IMR-90 (cell line): ENCODE measurements at regions not wholly inside any gene's neighbourhood (a gene's known extent, or its start where the extent isn't known, plus 50 kb on each side); places are given as distances from the start of the nearest gene placed in this dataset.

Experiments used
- ATAC-seq: fragments of 200-7000 bp; cut with Tn5 transposase; 2 replicates; pipeline ENCODE4 v1.9.1; 2020; ENCODE audit warnings: low read depth, mild to moderate bottlenecking, moderate library complexity
- BruUV-seq: library from RNA; stranded (reverse); fragments of 400-500 nt; replicated peaks from 2 replicates; lab custom pipeline; 2021; lab: Mats Ljungman, UMichigan
- CTCF ChIA-PET: fragments of 300-600 bp; formaldehyde crosslinking; extraction: SDS; loops from one replicate; lab custom pipeline; 2021; ENCODE audit warnings: antibody characterized with exemption; lab: Yijun Ruan, JAX
- POLR2A ChIA-PET: fragments of 300-600 bp; sonication (Branson Sonifier 250); formaldehyde crosslinking; loops from one replicate; lab custom pipeline; 2022; ENCODE audit warnings: antibody characterized with exemption; ENCODE audit not compliant: unreplicated experiment; lab: Charles Lee
- DNase-seq: peaks from one replicate; pipeline ENCODE4 v3.0.0; 2013
- H2AFZ ChIP-seq: replicated peaks from 2 replicates; pipeline ENCODE3; 2013; ENCODE audit warnings: low read length, mild to moderate bottlenecking; ENCODE audit not compliant: poor library complexity
- H2AK5ac ChIP-seq: 2 replicates; pipeline ENCODE4 v1.6.1; 2013; ENCODE audit warnings: low read depth, low read length, inconsistent platforms
- H2AK9ac ChIP-seq: replicated peaks from 2 replicates; pipeline ENCODE3; 2013; ENCODE audit warnings: mild to moderate bottlenecking, low read depth, low read length, moderate library complexity; ENCODE audit not compliant: poor library complexity
- H2BK120ac ChIP-seq: 2 replicates; pipeline ENCODE4 v1.6.1; 2013; ENCODE audit warnings: low read depth, low read length, inconsistent platforms
- H2BK15ac ChIP-seq: 3 replicates; pipeline ENCODE4 v1.6.1; 2013; ENCODE audit warnings: low read depth, low read length, inconsistent platforms
- H2BK20ac ChIP-seq: 2 replicates; pipeline ENCODE4 v1.6.1; 2013; ENCODE audit warnings: low read depth, mild to moderate bottlenecking, inconsistent platforms, low read length, moderate library complexity
- H2BK5ac ChIP-seq: 2 replicates; pipeline ENCODE4 v1.6.1; 2013; ENCODE audit warnings: mild to moderate bottlenecking, low read depth, low read length, inconsistent platforms; ENCODE audit not compliant: poor library complexity, severe bottlenecking
- H3K14ac ChIP-seq: replicated peaks from 2 replicates; pipeline ENCODE4 v1.6.1; 2013; ENCODE audit warnings: low read depth, low read length, inconsistent platforms
- H3K18ac ChIP-seq: 2 replicates; pipeline ENCODE4 v1.6.1; 2013; ENCODE audit warnings: low read depth, low read length, control low read depth
- H3K23ac ChIP-seq: 2 replicates; pipeline ENCODE4 v1.6.1; 2013; ENCODE audit warnings: low read depth, low read length, inconsistent platforms
- H3K27ac ChIP-seq: 2 replicates; pipeline ENCODE4 v1.5.1; 2013; ENCODE audit warnings: mild to moderate bottlenecking, control low read depth, low read length; ENCODE audit not compliant: insufficient read depth
- H3K27me3 ChIP-seq: 2 replicates; pipeline ENCODE4 v1.6.1; 2013; ENCODE audit warnings: low read length; ENCODE audit not compliant: control insufficient read depth, insufficient read depth
- H3K36me3 ChIP-seq: 2 replicates; pipeline ENCODE4 v1.6.1; 2013; ENCODE audit warnings: low read length, mixed read lengths; ENCODE audit not compliant: control insufficient read depth, insufficient read depth
- H3K4ac ChIP-seq: 2 replicates; pipeline ENCODE4 v1.6.1; 2013; ENCODE audit warnings: low read depth, low read length, inconsistent platforms
- H3K4me1 ChIP-seq: 2 replicates; pipeline ENCODE4 v1.6.1; 2013; ENCODE audit warnings: low read length, mixed read lengths; ENCODE audit not compliant: control insufficient read depth, insufficient read depth
- H3K4me2 ChIP-seq: 2 replicates; pipeline ENCODE4 v1.6.1; 2013; ENCODE audit warnings: low read depth, mild to moderate bottlenecking, control low read depth, low read length, moderate library complexity
- H3K4me3 ChIP-seq: 2 replicates; pipeline ENCODE4 v1.5.1; 2013; ENCODE audit warnings: low read depth, mild to moderate bottlenecking, control low read depth, low read length, moderate library complexity; ENCODE audit not compliant: insufficient read depth
- H3K56ac ChIP-seq: 2 replicates; pipeline ENCODE4 v1.6.1; 2013; ENCODE audit warnings: low read length, inconsistent platforms; ENCODE audit not compliant: insufficient read depth; ENCODE audit errors: extremely low read depth
- H3K79me1 ChIP-seq, 2 experiments: 2 replicates each; pipeline ENCODE4 v1.6.1; 2013; ENCODE audit warnings: low read length in 2 of 2, inconsistent platforms in 1 of 2, low read depth in 1 of 2
- H3K9ac ChIP-seq: 2 replicates; pipeline ENCODE4 v1.6.1; 2013; ENCODE audit warnings: low read depth, low read length, control low read depth
- H3K9me1 ChIP-seq: 2 replicates; pipeline ENCODE4 v1.6.1; 2013; ENCODE audit warnings: low read length, inconsistent platforms; ENCODE audit not compliant: insufficient read depth
- H3K9me3 ChIP-seq: 2 replicates; pipeline ENCODE4 v1.6.1; 2013; ENCODE audit warnings: low read length; ENCODE audit not compliant: control insufficient read depth, insufficient read depth
- H4K20me1 ChIP-seq: 2 replicates; pipeline ENCODE4 v1.6.1; 2013; ENCODE audit warnings: low read length, inconsistent platforms; ENCODE audit not compliant: insufficient read depth
- H4K5ac ChIP-seq: 2 replicates; pipeline ENCODE4 v1.6.1; 2013; ENCODE audit warnings: mild to moderate bottlenecking, low read depth, low read length, control low read depth
- H4K8ac ChIP-seq, 2 experiments: 2 replicates each; pipeline ENCODE4 v1.6.1; 2013; ENCODE audit warnings: low read depth in 2 of 2, low read length in 2 of 2, control low read depth in 1 of 2, inconsistent platforms in 1 of 2
- H4K91ac ChIP-seq: 2 replicates; pipeline ENCODE4 v1.6.1; 2013; ENCODE audit warnings: low read depth, low read length, inconsistent platforms; ENCODE audit not compliant: insufficient read depth
- BHLHE40 ChIP-seq: fragments of 150-350 bp; IDR thresholded peaks from 2 replicates; pipeline ENCODE4 v1.6.1; 2016; ENCODE audit warnings: mild to moderate bottlenecking, low read depth, low read length
- CEBPB ChIP-seq: IDR thresholded peaks from 2 replicates; pipeline ENCODE4 v1.6.1; 2012; ENCODE audit warnings: low read depth, low read length, improper control_type of control experiment
- CHD1 ChIP-seq: IDR thresholded peaks from 2 replicates; pipeline ENCODE4 v1.6.1; 2012; ENCODE audit warnings: low read depth, low read length, improper control_type of control experiment
- CTCF ChIP-seq: conservative IDR thresholded peaks from 2 replicates; pipeline ENCODE4 v1.5.1; 2012; ENCODE audit warnings: mild to moderate bottlenecking, low read depth, low read length, improper control_type of control experiment
- ELK1 ChIP-seq: fragments of 150-350 bp; IDR thresholded peaks from 2 replicates; pipeline ENCODE4 v1.6.1; 2016; ENCODE audit warnings: low read depth, mild to moderate bottlenecking, low read length, moderate library complexity, borderline replicate concordance
- FOS ChIP-seq: fragments of 150-350 bp; IDR thresholded peaks from 2 replicates; pipeline ENCODE4 v1.6.1; 2016; ENCODE audit warnings: low read depth, low read length
- MAFK ChIP-seq: IDR thresholded peaks from 2 replicates; pipeline ENCODE4 v1.6.1; 2012; ENCODE audit warnings: low read depth, low read length, improper control_type of control experiment
- MAZ ChIP-seq: IDR thresholded peaks from 2 replicates; pipeline ENCODE4 v1.6.1; 2012; ENCODE audit warnings: low read depth, mild to moderate bottlenecking, low read length, improper control_type of control experiment, moderate library complexity, borderline replicate concordance
- MXI1 ChIP-seq: IDR thresholded peaks from 2 replicates; pipeline ENCODE4 v1.6.1; 2012; ENCODE audit warnings: low read depth, mild to moderate bottlenecking, low read length, moderate library complexity, borderline replicate concordance
- NFE2L2 ChIP-seq: fragments of 150-350 bp; IDR thresholded peaks from 2 replicates; pipeline ENCODE4 v1.6.1; 2016; ENCODE audit warnings: low read depth, mild to moderate bottlenecking, low read length
- POLR2A ChIP-seq: IDR thresholded peaks from 2 replicates; pipeline ENCODE4 v1.6.1; 2012; ENCODE audit warnings: mild to moderate bottlenecking, low read depth, low read length
- RAD21 ChIP-seq: IDR thresholded peaks from 2 replicates; pipeline ENCODE4 v1.6.1; 2012; ENCODE audit warnings: low read length, improper control_type of control experiment
- RCOR1 ChIP-seq: IDR thresholded peaks from 2 replicates; pipeline ENCODE4 v1.6.1; 2012; ENCODE audit warnings: mild to moderate bottlenecking, low read length, improper control_type of control experiment; ENCODE audit not compliant: insufficient replicate concordance
- RFX5 ChIP-seq: IDR thresholded peaks from 2 replicates; pipeline ENCODE4 v1.8.0; 2012; ENCODE audit warnings: low read depth, mild to moderate bottlenecking, low read length, moderate library complexity
- SMC3 ChIP-seq: fragments of 150-350 bp; IDR thresholded peaks from 2 replicates; pipeline ENCODE4 v1.6.1; 2016; ENCODE audit warnings: low read depth, mild to moderate bottlenecking, antibody characterized with exemption, low read length, moderate library complexity
- USF2 ChIP-seq: fragments of 150-350 bp; IDR thresholded peaks from 2 replicates; pipeline ENCODE4 v1.6.1; 2017; ENCODE audit warnings: mild to moderate bottlenecking, antibody characterized with exemption, low read length, low read depth
- WGBS, 2 experiments: methylation state at CpG; one replicate each; pipeline versions ENCODE4 v1.1.5 to v1.1.7; 2013; ENCODE audit warnings: missing lambda C conversion rate in 2 of 2; ENCODE audit not compliant: insufficient read length in 1 of 2; ENCODE audit errors: extremely low coverage in 2 of 2; 5-methylcytosine and 5-hydroxymethylcytosine counted together
- dilution Hi-C: fragments of 300-500 bp; cut with HindIII; formaldehyde crosslinking; loops from one replicate; pipeline ENCODE4 v1.14.3; 2018; ENCODE audit warnings: low sequenced_read_pairs; ENCODE audit not compliant: unreplicated experiment
- in situ Hi-C: fragments of 300-500 bp; cut with MboI; formaldehyde crosslinking; loops from 3 replicates; pipeline ENCODE4 v1.14.3; 2019; ENCODE audit warnings: low sequenced_read_pairs, inconsistent platforms, mixed read lengths
- intact Hi-C: fragments of 100-400 bp; cut with micrococcal nuclease; formaldehyde crosslinking; loops from 2 replicates; pipeline ENCODE4 v1.10.0; 2022

- Histone ChIP-seq H2BK20ac (no peak overlapping the region), H2AK5ac (no peak overlapping the region), H3K36me3 (no peaks in the 10 kb centered on the region), H3K79me1 (no peaks in the 10 kb centered on the region), H3K4me1 (peaks cover 12% of the 10 kb centered on the region), H2BK120ac (no peak overlapping the region), H2AK9ac (no peak overlapping the region), H3K9me3 (no peaks in the 10 kb centered on the region), H4K91ac (no peak overlapping the region), H3K27me3 (no peaks in the 10 kb centered on the region), H3K56ac (no peak overlapping the region), H3K4ac (no peak overlapping the region), H2BK5ac (no peak overlapping the region), H4K5ac (no peak overlapping the region; the same call in 1 of the 2 replicates), H4K8ac (no peak overlapping the region), H3K4me2 (no peak overlapping the region), H3K18ac (no peak overlapping the region), H2BK15ac (no peak overlapping the region), H3K9ac (no peak overlapping the region), H3K23ac (no peak overlapping the region), H2AFZ (no peak overlapping the region), H3K4me3 (no peak overlapping the region), H3K9me1 (no peaks in the 10 kb centered on the region), H3K27ac (no peak overlapping the region), H3K14ac (no peak overlapping the region), H4K20me1 (no peaks in the 10 kb centered on the region)
- CTCF ChIA-PET, result no interaction called here
- TF ChIP-seq CHD1, result no peak
- TF ChIP-seq CEBPB, result no peak
- no peak for TF ChIP-seq CTCF
- no peak for TF ChIP-seq FOS
- no peak for TF ChIP-seq MAZ
- TF ChIP-seq RAD21, result no peak
- TF ChIP-seq RFX5, result no peak
- TF ChIP-seq SMC3, result no peak
- TF ChIP-seq ELK1, result no peak
- no peak for TF ChIP-seq POLR2A
- TF ChIP-seq MXI1, result no peak
- TF ChIP-seq BHLHE40, result no peak
- TF ChIP-seq USF2, result no peak
- no peak for TF ChIP-seq RCOR1
- no peak for TF ChIP-seq NFE2L2
- no peak for TF ChIP-seq MAFK
- no TSS peak for BruUV-seq
- POLR2A ChIA-PET, result no interaction called here
- intact Hi-C loops (no loop called here), dilution Hi-C loops (no loop called here), in situ Hi-C loops (no loop called here)
- ATAC-seq (no peak), DNase-seq (no peak)
- 100% methylated on average over 1 of the region's 4 CpGs; no CpG with 5 or more reads in 1 of the 2 experiments for WGBS, 2 experiments
Measured at GRCh38 chr1:219299420-219299819, 125.7 kb downstream of the LYPLAL1 start.
